ENCODE measurements at regions not wholly inside any gene's neighbourhood (a gene's known extent, or its start where the extent isn't known, plus 50 kb on each side); places are given as distances from the start of the nearest gene placed in this dataset.

GRCh38 chr11:69972351-69972802 is 105.7 kb upstream of the ANO1 start:
- no peak overlapping the region for H2AFZ ChIP-seq (ENCODE audit: low read length)

GRCh38 chr11:69974528-69974927 is 103.6 kb upstream of the ANO1 start:
- H2AFZ ChIP-seq (ENCODE audit: low read length) = no peak overlapping the region
- H3F3A ChIP-seq (ENCODE audit: insufficient read depth, low read length) = no peaks in the 10 kb centered on the region
- no peaks in the 10 kb centered on the region for H3K9me2 ChIP-seq (ENCODE audit: low read depth, low read length)
- no peak for TF ChIP-seq EZH2 (IDR thresholded peaks at IDR 0.05; ENCODE audit: borderline replicate concordance, low read length)
- no peak for TF ChIP-seq CTCF (IDR thresholded peaks at IDR 0.05; ENCODE audit: low read length)
- H3K79me2 ChIP-seq (ENCODE audit: insufficient read depth, low read length) = no peaks in the 10 kb centered on the region
- no peaks in the 10 kb centered on the region for H3K4me1 ChIP-seq (ENCODE audit: insufficient read depth, low read length, severe bottlenecking)
- H3K27ac ChIP-seq (ENCODE audit: low read depth, low read length, poor library complexity, severe bottlenecking) = no peak overlapping the region
- H3K27me3 ChIP-seq (ENCODE audit: insufficient read depth, low read length) = peaks cover 4% of the 10 kb centered on the region; the same call in 1 of the 2 replicates
- H3K9me3 ChIP-seq (ENCODE audit: low read length) = no peaks in the 10 kb centered on the region
- H4K20me1 ChIP-seq (ENCODE audit: insufficient read depth, low read length) = no peaks in the 10 kb centered on the region
- H3K36me3 ChIP-seq (ENCODE audit: insufficient read depth, low read length) = no peaks in the 10 kb centered on the region
- no peak overlapping the region for H3K9ac ChIP-seq (ENCODE audit: low read length)
- no peak overlapping the region for H3K4me3 ChIP-seq (ENCODE audit: low read depth, low read length, poor library complexity, severe bottlenecking)
- H3K4me2 ChIP-seq (ENCODE audit: low read length) = no peak overlapping the region

More at GRCh38 chr11:69972351-69972802, 105.7 kb upstream of the ANO1 start:
- H3F3A ChIP-seq (ENCODE audit: insufficient read depth, low read length) = no peaks in the 10 kb centered on the region
- peaks cover 4% of the 10 kb centered on the region; the same call in 1 of the 2 replicates for H3K27me3 ChIP-seq (ENCODE audit: insufficient read depth, low read length)
- no peak overlapping the region for H3K4me3 ChIP-seq (ENCODE audit: low read depth, low read length, poor library complexity, severe bottlenecking)
- H3K36me3 ChIP-seq (ENCODE audit: insufficient read depth, low read length) = no peaks in the 10 kb centered on the region
- H3K27ac ChIP-seq (ENCODE audit: low read depth, low read length, poor library complexity, severe bottlenecking) = no peak overlapping the region
- no peak overlapping the region for H3K4me2 ChIP-seq (ENCODE audit: low read length)
- TF ChIP-seq CTCF (IDR thresholded peaks at IDR 0.05; ENCODE audit: low read length) (no peak), EZH2 (IDR thresholded peaks at IDR 0.05; ENCODE audit: borderline replicate concordance, low read length) (no peak)
- H3K79me2 ChIP-seq (ENCODE audit: insufficient read depth, low read length) = no peaks in the 10 kb centered on the region
- no peak overlapping the region for H3K9ac ChIP-seq (ENCODE audit: low read length)
- H3K9me2 ChIP-seq (ENCODE audit: low read depth, low read length) = no peaks in the 10 kb centered on the region
- no peaks in the 10 kb centered on the region for H3K9me3 ChIP-seq (ENCODE audit: low read length)
- no peaks in the 10 kb centered on the region for H3K4me1 ChIP-seq (ENCODE audit: insufficient read depth, low read length, severe bottlenecking)
- no peaks in the 10 kb centered on the region for H4K20me1 ChIP-seq (ENCODE audit: insufficient read depth, low read length)

- Histone ChIP-seq H3K27me3 (ENCODE audit: insufficient read depth, low read length) (peaks cover 4% of the 10 kb centered on the region; the same call in 1 of the 2 replicates), H3F3A (ENCODE audit: insufficient read depth, low read length) (no peaks in the 10 kb centered on the region), H3K4me2 (ENCODE audit: low read length) (no peak overlapping the region), H3K9me3 (ENCODE audit: low read length) (no peaks in the 10 kb centered on the region), H3K9me2 (ENCODE audit: low read depth, low read length) (no peaks in the 10 kb centered on the region), H3K9ac (ENCODE audit: low read length) (no peak overlapping the region), H3K4me3 (ENCODE audit: low read depth, low read length, poor library complexity, severe bottlenecking) (no peak overlapping the region), H3K4me1 (ENCODE audit: insufficient read depth, low read length, severe bottlenecking) (no peaks in the 10 kb centered on the region), H3K36me3 (ENCODE audit: insufficient read depth, low read length) (no peaks in the 10 kb centered on the region), H2AFZ (ENCODE audit: low read length) (no peak overlapping the region), H3K27ac (ENCODE audit: low read depth, low read length, poor library complexity, severe bottlenecking) (no peak overlapping the region), H4K20me1 (ENCODE audit: insufficient read depth, low read length) (no peaks in the 10 kb centered on the region), H3K79me2 (ENCODE audit: insufficient read depth, low read length) (no peaks in the 10 kb centered on the region)
- no peak for TF ChIP-seq CTCF (IDR thresholded peaks at IDR 0.05; ENCODE audit: low read length)
Measured at GRCh38 chr11:69975822-69976221, 102.3 kb upstream of the ANO1 start.

Data from OCI-LY1 (cell line).